ENCODE measurements at regions not wholly inside any gene's neighbourhood (a gene's known extent, or its start where the extent isn't known, plus 50 kb on each side); places are given as distances from the start of the nearest gene placed in this dataset.

DNA sequence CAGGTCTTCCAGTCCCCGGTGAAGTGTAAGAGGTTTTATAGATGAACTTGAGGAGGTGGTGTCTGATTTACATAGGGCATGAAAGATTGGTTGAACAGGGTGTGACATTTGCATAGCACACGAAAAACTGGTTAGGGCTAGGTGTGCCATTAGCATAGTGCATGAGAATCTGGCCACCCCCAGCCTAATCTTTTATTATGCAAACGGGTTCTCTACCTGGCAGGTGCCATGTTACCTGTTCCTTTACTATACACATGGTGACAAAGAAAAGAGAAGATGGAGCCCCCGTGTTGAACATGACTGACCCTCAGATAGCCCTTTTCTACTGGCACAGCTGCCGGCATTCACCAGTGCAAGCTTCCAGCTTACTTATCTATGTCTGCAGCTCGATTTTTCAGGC, 71.0 kb downstream of the UCHL1 start:
- CTCF ChIA-PET (ENCODE audit: partially characterized antibody): interaction anchor here (1.1 to 1.7 kb wide), 8 partner anchors 11 to 334 kb away, joined by 3 to 7 read pairs (median 3); no protein-coding TSS in a partner anchor
- H4K20me1 ChIP-seq (replicated peaks in 1 of 2; ENCODE audit: control insufficient read depth in 1 of 2, insufficient read depth in 2 of 2, low read length in 2 of 2): no peaks in the 10 kb centered on the region
- H2BK5ac ChIP-seq (ENCODE audit: low read depth, low read length): no peak overlapping the region
- no peak overlapping the region for H4K91ac ChIP-seq (replicated peaks; ENCODE audit: insufficient read length, low read length)
- H3K23me2 ChIP-seq (ENCODE audit: low read depth, low read length): no peaks in the 10 kb centered on the region
- H3K4ac ChIP-seq (replicated peaks; ENCODE audit: insufficient read length, low read depth, low read length): no peak overlapping the region
- H3K9ac ChIP-seq (replicated peaks in 1 of 4; ENCODE audit: extremely low read depth in 1 of 4, low read depth in 3 of 4, low read length in 3 of 4): no peak overlapping the region
- DNase-seq (ENCODE audit: low read depth in 1 of 2, low spot score in 2 of 2): peak in 1 of 2 experiments; percentile 48
- no peak overlapping the region for H3K56ac ChIP-seq (replicated peaks; ENCODE audit: insufficient read length, low read depth, low read length)
- no peaks in the 10 kb centered on the region for H3K79me2 ChIP-seq (ENCODE audit: control insufficient read depth in 1 of 2, insufficient read depth in 2 of 2, low read length in 2 of 2)
- H2BK20ac ChIP-seq (ENCODE audit: low read length): no peak overlapping the region
- H3K9me3 ChIP-seq (ENCODE audit: insufficient read depth in 2 of 2, low read depth in 1 of 2, low read length in 1 of 2): no peaks in the 10 kb centered on the region
- H3K79me1 ChIP-seq (ENCODE audit: low read depth, low read length): no peaks in the 10 kb centered on the region
- no peak overlapping the region for H4K5ac ChIP-seq (ENCODE audit: insufficient read length, low read depth, low read length)
- no peak overlapping the region for H2BK12ac ChIP-seq (ENCODE audit: low read depth, low read length)
- no peak overlapping the region for H2BK15ac ChIP-seq (ENCODE audit: low read length)
- H3K4me3 ChIP-seq (ENCODE audit: extremely low read depth in 1 of 4, insufficient read depth in 2 of 4, low read depth in 3 of 4, low read length in 4 of 4): peak overlapping the region in 1 of 4 experiments; percentile 13; a peak in 1 of 8 replicates
- no peak overlapping the region for H4K8ac ChIP-seq (ENCODE audit: extremely low read depth, insufficient read depth, low read length)
- peaks cover 0 to 17% (median 11%) of the 10 kb centered on the region in 4 experiments for H3K4me1 ChIP-seq (replicated peaks in 1 of 4; ENCODE audit: control insufficient read depth in 3 of 4, insufficient read depth in 4 of 4, low read length in 3 of 4)
- peak; percentile 97 for FAIRE-seq
- H3K36me3 ChIP-seq (ENCODE audit: control insufficient read depth in 2 of 4, insufficient read depth in 4 of 4, low read length in 3 of 4): no peaks in the 10 kb centered on the region
- no peak overlapping the region for H3K23ac ChIP-seq (ENCODE audit: insufficient read length)
- no peak overlapping the region for H3K14ac ChIP-seq (ENCODE audit: insufficient read length)
- no peaks in the 10 kb centered on the region for H3K27me3 ChIP-seq (replicated peaks in 1 of 4; ENCODE audit: control insufficient read depth in 3 of 4, extremely low read depth in 1 of 4, insufficient read depth in 3 of 4, low read length in 3 of 4)
- H2AFZ ChIP-seq (ENCODE audit: low read length): no peak overlapping the region
- peak overlapping the region; percentile 3 to 36; a peak in 3 of 4 replicates for H3K4me2 ChIP-seq (ENCODE audit: insufficient read depth in 1 of 2, low read depth in 2 of 2, low read length in 2 of 2)
- no peak overlapping the region for H3K27ac ChIP-seq (ENCODE audit: low read depth, low read length)
- H3K18ac ChIP-seq (ENCODE audit: extremely low read depth, low read length): no peak overlapping the region
- H2AK5ac ChIP-seq (ENCODE audit: low read depth, low read length): no peak overlapping the region
- no peak overlapping the region for H2BK120ac ChIP-seq (replicated peaks; ENCODE audit: low read depth, low read length)
- 46% methylated on average over 6 of the region's 6 CpGs; no CpG with 5 or more reads in 1 of the 2 experiments for WGBS, 2 experiments (ENCODE audit: extremely low coverage in 1 of 2, insufficient coverage in 1 of 2, insufficient read length in 1 of 2, insufficient replicate concordance in 2 of 2, low coverage in 1 of 2, low lambda C conversion rate in 2 of 2, missing lambda C conversion rate in 1 of 2)
- POLR2A ChIA-PET (ENCODE audit: partially characterized antibody): interaction anchor here (1.1 to 1.5 kb wide), 2 partner anchors 31 to 69 kb away, joined by 3 to 4 read pairs; no protein-coding TSS in a partner anchor
- TF ChIP-seq TBP (IDR thresholded peaks at IDR 0.05; ENCODE audit: low read depth, low read length) (no peak; the same call in 1 of the 2 replicates), RFX5 (IDR thresholded peaks at IDR 0.05; ENCODE audit: borderline replicate concordance, low read depth, low read length) (no peak), JUN (IDR thresholded peaks at IDR 0.05; ENCODE audit: low read depth, low read length) (no peak), MAFK (IDR thresholded peaks at IDR 0.05; ENCODE audit: low read depth, low read length) (no peak), TCF12 (IDR thresholded peaks at IDR 0.05; ENCODE audit: low read depth, low read length) (no peak), CTBP2 (IDR thresholded peaks at IDR 0.05; ENCODE audit: borderline replicate concordance, insufficient read depth, insufficient read length, low read length) (no peak), ZNF274 (IDR thresholded peaks at IDR 0.05; ENCODE audit: borderline replicate concordance, extremely low read depth, low read length) (no peak), TAF1 (IDR thresholded peaks at IDR 0.05; ENCODE audit: low read depth, low read length) (no peak), KDM5A (IDR thresholded peaks at IDR 0.05; ENCODE audit: low read length) (no peak), SP1 (IDR thresholded peaks at IDR 0.05; ENCODE audit: low read depth, low read length) (peak; percentile 56; the same call in 1 of the 2 replicates), CBX5 (IDR thresholded peaks at IDR 0.05; ENCODE audit: low read depth, low read length) (no peak), HDAC6 (IDR thresholded peaks at IDR 0.05; ENCODE audit: low read depth, low read length) (no peak), NRF1 (IDR thresholded peaks at IDR 0.05; ENCODE audit: low read depth, low read length) (no peak), RBBP5 (IDR thresholded peaks at IDR 0.05; ENCODE audit: borderline replicate concordance, low read depth, low read length) (no peak)
- TF ChIP-seq, protein P1, sequence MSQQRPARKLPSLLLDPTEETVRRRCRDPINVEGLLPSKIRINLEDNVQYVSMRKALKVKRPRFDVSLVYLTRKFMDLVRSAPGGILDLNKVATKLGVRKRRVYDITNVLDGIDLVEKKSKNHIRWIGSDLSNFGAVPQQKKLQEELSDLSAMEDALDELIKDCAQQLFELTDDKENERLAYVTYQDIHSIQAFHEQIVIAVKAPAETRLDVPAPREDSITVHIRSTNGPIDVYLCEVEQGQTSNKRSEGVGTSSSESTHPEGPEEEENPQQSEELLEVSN (IDR thresholded peaks at IDR 0.05): peak; percentile 26; the same call in 1 of the 2 replicates
